Skeletal muscle satellite cell (primary cell): ENCODE measurements at regions not wholly inside any gene's neighbourhood (a gene's known extent, or its start where the extent isn't known, plus 50 kb on each side); places are given as distances from the start of the nearest gene placed in this dataset.

ENCODE experiments used
- H3K27me3 ChIP-seq: 2 replicates; pipeline ENCODE4 v1.7.0; 2013; ENCODE audit warnings: low read length; ENCODE audit not compliant: control insufficient read depth, insufficient read depth
- H3K36me3 ChIP-seq: 2 replicates; pipeline ENCODE4 v1.7.0; 2013; ENCODE audit warnings: mild to moderate bottlenecking, control low read depth, low read length; ENCODE audit not compliant: insufficient read depth
- H3K4me1 ChIP-seq: 2 replicates; pipeline ENCODE4 v1.7.0; 2013; ENCODE audit warnings: low read length; ENCODE audit not compliant: control insufficient read depth, insufficient read depth
- H3K4me2 ChIP-seq: 2 replicates; pipeline ENCODE4 v1.7.0; 2013; ENCODE audit warnings: mild to moderate bottlenecking, low read length
- H3K4me3 ChIP-seq: 2 replicates; pipeline ENCODE4 v1.7.0; 2013; ENCODE audit warnings: low read length
- H3K9ac ChIP-seq: 2 replicates; pipeline ENCODE4 v1.7.0; 2013; ENCODE audit warnings: mild to moderate bottlenecking, low read depth, low read length, moderate library complexity
- H3K9me3 ChIP-seq: replicated peaks from 2 replicates; pipeline ENCODE4 v1.7.0; 2013; ENCODE audit warnings: mild to moderate bottlenecking, control low read depth, low read length

- Histone ChIP-seq H3K4me3 (no peak overlapping the region), H3K27me3 (peaks cover 51% of the 10 kb centered on the region), H3K9ac (no peak overlapping the region), H3K4me1 (no peaks in the 10 kb centered on the region), H3K9me3 (no peaks in the 10 kb centered on the region), H3K4me2 (no peak overlapping the region), H3K36me3 (no peaks in the 10 kb centered on the region)
Observed at GRCh38 chr15:85847031-85847430, 52.3 kb upstream of the KLHL25 start.

- H3K36me3 ChIP-seq: no peaks in the 10 kb centered on the region
- H3K27me3 ChIP-seq: peaks cover 52% of the 10 kb centered on the region
- no peaks in the 10 kb centered on the region for H3K4me1 ChIP-seq
- H3K9me3 ChIP-seq: no peaks in the 10 kb centered on the region
- H3K4me2 ChIP-seq: no peak overlapping the region
- no peak overlapping the region for H3K9ac ChIP-seq
- H3K4me3 ChIP-seq: no peak overlapping the region
Observed at GRCh38 chr15:85849946-85850345, 55.2 kb upstream of the KLHL25 start.

- H3K9me3 ChIP-seq: no peaks in the 10 kb centered on the region
- H3K4me2 ChIP-seq: no peak overlapping the region
- no peaks in the 10 kb centered on the region for H3K4me1 ChIP-seq
- H3K9ac ChIP-seq: no peak overlapping the region
- H3K4me3 ChIP-seq: no peak overlapping the region
- H3K27me3 ChIP-seq: peaks cover 37% of the 10 kb centered on the region
- no peaks in the 10 kb centered on the region for H3K36me3 ChIP-seq
Observed at GRCh38 chr15:85852969-85853368, 58.2 kb upstream of the KLHL25 start.

GRCh38 chr15:85854345-85855097 is 59.8 kb upstream of the KLHL25 start:
- Histone ChIP-seq H3K9me3 (no peaks in the 10 kb centered on the region), H3K4me3 (peak overlapping the region; percentile 24), H3K27me3 (peaks cover 29% of the 10 kb centered on the region), H3K4me2 (peak overlapping the region; percentile 67), H3K4me1 (no peaks in the 10 kb centered on the region), H3K36me3 (no peaks in the 10 kb centered on the region), H3K9ac (no peak overlapping the region)

- Histone ChIP-seq H3K4me3 (no peak overlapping the region), H3K4me2 (peak overlapping the region; percentile 72), H3K9ac (no peak overlapping the region), H3K9me3 (no peaks in the 10 kb centered on the region), H3K4me1 (no peaks in the 10 kb centered on the region), H3K36me3 (no peaks in the 10 kb centered on the region), H3K27me3 (peaks cover 27% of the 10 kb centered on the region)
Observed at GRCh38 chr15:85858586-85859375, 64.1 kb upstream of the KLHL25 start.

- Histone ChIP-seq H3K9ac (no peak overlapping the region), H3K4me3 (no peak overlapping the region), H3K4me1 (no peaks in the 10 kb centered on the region), H3K27me3 (peaks cover 28% of the 10 kb centered on the region), H3K36me3 (no peaks in the 10 kb centered on the region), H3K4me2 (no peak overlapping the region), H3K9me3 (no peaks in the 10 kb centered on the region)
Observed at GRCh38 chr15:85859671-85860070, 64.9 kb upstream of the KLHL25 start.

GRCh38 chr15:85860394-85861161 is 65.9 kb upstream of the KLHL25 start:
- no peaks in the 10 kb centered on the region for H3K4me1 ChIP-seq
- no peaks in the 10 kb centered on the region for H3K9me3 ChIP-seq
- peaks cover 31% of the 10 kb centered on the region for H3K27me3 ChIP-seq
- H3K9ac ChIP-seq: no peak overlapping the region
- no peak overlapping the region for H3K4me2 ChIP-seq
- H3K4me3 ChIP-seq: no peak overlapping the region
- no peaks in the 10 kb centered on the region for H3K36me3 ChIP-seq

GRCh38 chr15:85865070-85865684 is 70.5 kb upstream of the KLHL25 start:
- Histone ChIP-seq H3K4me3 (no peak overlapping the region), H3K9me3 (no peaks in the 10 kb centered on the region), H3K4me2 (no peak overlapping the region), H3K9ac (no peak overlapping the region), H3K27me3 (peaks cover 11% of the 10 kb centered on the region), H3K4me1 (no peaks in the 10 kb centered on the region), H3K36me3 (no peaks in the 10 kb centered on the region)

- H3K27me3 ChIP-seq: peaks cover 13% of the 10 kb centered on the region
- no peak overlapping the region for H3K4me2 ChIP-seq
- peaks cover 3% of the 10 kb centered on the region for H3K4me1 ChIP-seq
- H3K4me3 ChIP-seq: no peak overlapping the region
- H3K36me3 ChIP-seq: no peaks in the 10 kb centered on the region
- H3K9me3 ChIP-seq: no peaks in the 10 kb centered on the region
- no peak overlapping the region for H3K9ac ChIP-seq
Observed at GRCh38 chr15:85867250-85867649, 72.5 kb upstream of the KLHL25 start.

GRCh38 chr15:85869124-85869523 is 74.4 kb upstream of the KLHL25 start:
- H3K4me3 ChIP-seq: no peak overlapping the region
- H3K9me3 ChIP-seq: no peaks in the 10 kb centered on the region
- H3K4me1 ChIP-seq: peaks cover 3% of the 10 kb centered on the region
- H3K4me2 ChIP-seq: no peak overlapping the region
- H3K27me3 ChIP-seq: peaks cover 7% of the 10 kb centered on the region
- no peaks in the 10 kb centered on the region for H3K36me3 ChIP-seq
- H3K9ac ChIP-seq: no peak overlapping the region
